Stomach (tissue), 4 donors: ENCODE measurements at regions not wholly inside any gene's neighbourhood (a gene's known extent, or its start where the extent isn't known, plus 50 kb on each side); places are given as distances from the start of the nearest gene placed in this dataset.

Experiments used
- EP300 ChIP-seq: sonication (generic); formaldehyde crosslinking; IDR thresholded peaks from one replicate; pipeline ENCODE4 v1.6.1; 2017; ENCODE audit warnings: antibody characterized with exemption
- POLR2A ChIP-seq, 4 donors: fragments of 450-650 bp; IDR thresholded peaks; one replicate each; pipeline ENCODE4 v1.6.1; 2016; ENCODE audit warnings: antibody characterized with exemption in 4 of 4, control low read depth in 2 of 4, mild to moderate bottlenecking in 1 of 4, moderate library complexity in 1 of 4
- POLR2AphosphoS5 ChIP-seq, 3 donors: sonication (generic); formaldehyde crosslinking; IDR thresholded peaks; one replicate each; pipeline ENCODE4 v1.6.1; 2016; ENCODE audit warnings: antibody characterized with exemption in 3 of 3
- TF ChIP-seq, protein P1 (sequence below), 7 experiments: fragments of 450-650 bp in 4 of 7; fragments of 200-600 bp in 3 of 7; sonication (generic) in 3 of 7; IDR thresholded peaks; one replicate each; pipeline ENCODE4 v1.5.1; 2016 to 2019; ENCODE audit warnings: antibody characterized with exemption in 7 of 7, control low read depth in 2 of 7, mild to moderate bottlenecking in 1 of 7

DNA sequence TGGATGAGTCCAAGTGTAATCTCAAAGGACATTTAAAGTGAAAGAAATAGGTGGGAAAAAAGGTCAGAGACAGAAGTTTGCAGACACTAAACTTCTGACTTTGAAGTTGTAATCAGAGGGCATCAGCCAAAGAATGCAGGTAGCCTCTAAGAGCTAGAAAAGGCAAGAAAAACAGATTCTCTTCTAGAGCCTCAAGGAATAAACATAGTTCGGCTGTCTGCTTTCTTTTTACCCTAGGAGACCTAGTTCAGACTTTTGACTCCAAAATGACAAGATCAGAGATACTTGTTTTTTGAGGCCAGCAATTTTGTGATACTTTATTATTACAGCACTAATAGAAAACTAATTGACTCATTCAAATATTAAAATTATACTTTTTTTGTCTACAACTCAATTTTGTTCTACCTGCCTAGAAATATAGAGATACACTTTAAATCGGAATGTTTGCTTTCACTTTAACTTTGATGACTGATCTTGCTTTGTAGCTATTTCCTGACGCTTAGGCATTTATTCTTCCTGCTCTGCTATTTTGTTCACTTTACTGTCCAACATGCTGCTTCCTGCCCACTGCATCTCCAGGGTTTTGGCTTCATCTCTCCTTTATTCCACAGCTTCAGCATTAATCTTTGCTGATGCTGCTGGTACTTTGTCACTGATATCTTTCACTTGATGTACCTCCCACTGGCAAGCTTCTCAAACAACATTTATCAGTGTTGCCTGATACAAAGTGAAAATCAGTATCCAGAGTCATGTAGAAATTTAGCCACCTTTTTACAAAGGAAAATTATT, 272.5 kb downstream of the DSEL start:
- TF ChIP-seq, protein P1, sequence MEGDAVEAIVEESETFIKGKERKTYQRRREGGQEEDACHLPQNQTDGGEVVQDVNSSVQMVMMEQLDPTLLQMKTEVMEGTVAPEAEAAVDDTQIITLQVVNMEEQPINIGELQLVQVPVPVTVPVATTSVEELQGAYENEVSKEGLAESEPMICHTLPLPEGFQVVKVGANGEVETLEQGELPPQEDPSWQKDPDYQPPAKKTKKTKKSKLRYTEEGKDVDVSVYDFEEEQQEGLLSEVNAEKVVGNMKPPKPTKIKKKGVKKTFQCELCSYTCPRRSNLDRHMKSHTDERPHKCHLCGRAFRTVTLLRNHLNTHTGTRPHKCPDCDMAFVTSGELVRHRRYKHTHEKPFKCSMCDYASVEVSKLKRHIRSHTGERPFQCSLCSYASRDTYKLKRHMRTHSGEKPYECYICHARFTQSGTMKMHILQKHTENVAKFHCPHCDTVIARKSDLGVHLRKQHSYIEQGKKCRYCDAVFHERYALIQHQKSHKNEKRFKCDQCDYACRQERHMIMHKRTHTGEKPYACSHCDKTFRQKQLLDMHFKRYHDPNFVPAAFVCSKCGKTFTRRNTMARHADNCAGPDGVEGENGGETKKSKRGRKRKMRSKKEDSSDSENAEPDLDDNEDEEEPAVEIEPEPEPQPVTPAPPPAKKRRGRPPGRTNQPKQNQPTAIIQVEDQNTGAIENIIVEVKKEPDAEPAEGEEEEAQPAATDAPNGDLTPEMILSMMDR (IDR thresholded peaks at IDR 0.05) = no peak
- no peak for TF ChIP-seq EP300
- TF ChIP-seq POLR2AphosphoS5 (IDR thresholded peaks at IDR 0.05) = no peak
- no peak for TF ChIP-seq POLR2A (IDR thresholded peaks at IDR 0.05)
